Renal cortical epithelial cell (primary cell): ENCODE measurements at regions not wholly inside any gene's neighbourhood (a gene's known extent, or its start where the extent isn't known, plus 50 kb on each side); places are given as distances from the start of the nearest gene placed in this dataset.
A peak's percentile ranks its signal among the peaks of the same experiment; 100 is the strongest.
"Not testable (repeated sequence)": the region's sequence is repeated elsewhere in the genome, so short reads cannot be mapped to it uniquely, and the experiment has no call there.

Experiments
- DNase-seq: peaks from one replicate; pipeline ENCODE4 v3.0.0-alpha.2; 2011; ENCODE audit warnings: low read depth

GRCh38 chr11:109680127-109680526, 258.1 kb downstream of the C11orf87 start:
- no peak for DNase-seq

GRCh38 chr11:109682788-109683187, 260.8 kb downstream of the C11orf87 start:
- peak; percentile 6 for DNase-seq

GRCh38 chr11:109695696-109696095, 273.7 kb downstream of the C11orf87 start:
- DNase-seq = no peak

GRCh38 chr11:109696191-109696897, 274.4 kb downstream of the C11orf87 start:
- DNase-seq = no peak

- peak; percentile 45 for DNase-seq
Measured at GRCh38 chr11:109697140-109697843, 275.3 kb downstream of the C11orf87 start.

- DNase-seq = no peak
Measured at GRCh38 chr11:109698237-109698636, 276.2 kb downstream of the C11orf87 start.

- DNase-seq = no peak
Measured at GRCh38 chr11:109704432-109704831, 282.4 kb downstream of the C11orf87 start.

- DNase-seq = no peak
Measured at GRCh38 chr11:109706945-109707344, 285.0 kb downstream of the C11orf87 start.

- DNase-seq = no peak
Measured at GRCh38 chr11:109707411-109707810, 285.4 kb downstream of the C11orf87 start.

- DNase-seq = no peak
Measured at GRCh38 chr11:109708184-109708583, 286.2 kb downstream of the C11orf87 start.

- not testable (repeated sequence) for DNase-seq
Measured at GRCh38 chr11:109714444-109714843, 292.5 kb downstream of the C11orf87 start.

GRCh38 chr11:109715424-109715823, 293.4 kb downstream of the C11orf87 start:
- DNase-seq = not testable (repeated sequence)

GRCh38 chr11:109726061-109726460, 304.1 kb downstream of the C11orf87 start:
- no peak for DNase-seq

- DNase-seq = peak; percentile 47
Measured at GRCh38 chr11:109728056-109728455, 306.1 kb downstream of the C11orf87 start.

GRCh38 chr11:109729761-109730160, 307.8 kb downstream of the C11orf87 start:
- DNase-seq = no peak

GRCh38 chr11:109730669-109731068, 308.7 kb downstream of the C11orf87 start:
- no peak for DNase-seq

GRCh38 chr11:109731451-109731850, 309.5 kb downstream of the C11orf87 start:
- no peak for DNase-seq

- no peak for DNase-seq
Measured at GRCh38 chr11:109733245-109733644, 311.3 kb downstream of the C11orf87 start.

GRCh38 chr11:109734566-109734965, 312.6 kb downstream of the C11orf87 start:
- no peak for DNase-seq

- DNase-seq = no peak
Measured at GRCh38 chr11:109735128-109735527, 313.1 kb downstream of the C11orf87 start.

GRCh38 chr11:109739379-109739778, 317.4 kb downstream of the C11orf87 start:
- DNase-seq = no peak

GRCh38 chr11:109745996-109746625, 324.1 kb downstream of the C11orf87 start:
- no peak for DNase-seq

- no peak for DNase-seq
Measured at GRCh38 chr11:109747839-109748238, 325.8 kb downstream of the C11orf87 start.
